ENCODE measurements at regions not wholly inside any gene's neighbourhood (a gene's known extent, or its start where the extent isn't known, plus 50 kb on each side); places are given as distances from the start of the nearest gene placed in this dataset.

DNA sequence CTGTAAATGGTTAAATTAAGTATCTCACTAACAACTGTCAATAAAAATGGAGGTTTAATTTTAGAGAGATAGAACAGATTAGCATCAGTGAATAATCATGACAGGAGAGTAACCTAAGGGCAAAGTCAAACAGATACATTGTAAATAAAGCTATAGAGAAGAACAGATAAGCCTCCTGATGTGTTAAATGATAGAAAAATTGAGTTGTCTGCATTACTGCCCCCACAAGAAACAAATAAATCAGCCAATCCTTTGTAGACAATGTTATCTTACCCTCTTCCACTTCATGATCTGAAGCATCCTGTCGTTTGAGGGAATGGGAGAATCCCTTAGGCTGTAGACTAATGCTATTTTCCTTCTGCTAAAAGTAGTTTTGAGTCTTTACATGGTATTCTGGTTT, 147.8 kb downstream of the PCDH18 start:
- TF ChIP-seq, protein P1, sequence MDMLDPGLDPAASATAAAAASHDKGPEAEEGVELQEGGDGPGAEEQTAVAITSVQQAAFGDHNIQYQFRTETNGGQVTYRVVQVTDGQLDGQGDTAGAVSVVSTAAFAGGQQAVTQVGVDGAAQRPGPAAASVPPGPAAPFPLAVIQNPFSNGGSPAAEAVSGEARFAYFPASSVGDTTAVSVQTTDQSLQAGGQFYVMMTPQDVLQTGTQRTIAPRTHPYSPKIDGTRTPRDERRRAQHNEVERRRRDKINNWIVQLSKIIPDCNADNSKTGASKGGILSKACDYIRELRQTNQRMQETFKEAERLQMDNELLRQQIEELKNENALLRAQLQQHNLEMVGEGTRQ (IDR thresholded peaks at IDR 0.05; ENCODE audit: low read depth, low read length): no peak
- no peak for TF ChIP-seq MXI1 (IDR thresholded peaks at IDR 0.05; ENCODE audit: borderline replicate concordance, low read depth, low read length)
- no peak for TF ChIP-seq POLR2A (IDR thresholded peaks at IDR 0.05; ENCODE audit: low read depth, low read length)
- TF ChIP-seq, protein P2, sequence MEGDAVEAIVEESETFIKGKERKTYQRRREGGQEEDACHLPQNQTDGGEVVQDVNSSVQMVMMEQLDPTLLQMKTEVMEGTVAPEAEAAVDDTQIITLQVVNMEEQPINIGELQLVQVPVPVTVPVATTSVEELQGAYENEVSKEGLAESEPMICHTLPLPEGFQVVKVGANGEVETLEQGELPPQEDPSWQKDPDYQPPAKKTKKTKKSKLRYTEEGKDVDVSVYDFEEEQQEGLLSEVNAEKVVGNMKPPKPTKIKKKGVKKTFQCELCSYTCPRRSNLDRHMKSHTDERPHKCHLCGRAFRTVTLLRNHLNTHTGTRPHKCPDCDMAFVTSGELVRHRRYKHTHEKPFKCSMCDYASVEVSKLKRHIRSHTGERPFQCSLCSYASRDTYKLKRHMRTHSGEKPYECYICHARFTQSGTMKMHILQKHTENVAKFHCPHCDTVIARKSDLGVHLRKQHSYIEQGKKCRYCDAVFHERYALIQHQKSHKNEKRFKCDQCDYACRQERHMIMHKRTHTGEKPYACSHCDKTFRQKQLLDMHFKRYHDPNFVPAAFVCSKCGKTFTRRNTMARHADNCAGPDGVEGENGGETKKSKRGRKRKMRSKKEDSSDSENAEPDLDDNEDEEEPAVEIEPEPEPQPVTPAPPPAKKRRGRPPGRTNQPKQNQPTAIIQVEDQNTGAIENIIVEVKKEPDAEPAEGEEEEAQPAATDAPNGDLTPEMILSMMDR (conservative IDR thresholded peaks at IDR 0.05; ENCODE audit: low read depth, low read length): no peak
- no peak for TF ChIP-seq SMC3 (IDR thresholded peaks at IDR 0.05; ENCODE audit: low read depth, low read length)
- TF ChIP-seq CEBPB (IDR thresholded peaks at IDR 0.05; ENCODE audit: low read depth, low read length): no peak
- no peak for TF ChIP-seq FOS (IDR thresholded peaks at IDR 0.05; ENCODE audit: low read depth, low read length)

Data from IMR-90 (cell line).